Transverse colon (tissue), 3 donors: ENCODE measurements at regions not wholly inside any gene's neighbourhood (a gene's known extent, or its start where the extent isn't known, plus 50 kb on each side); places are given as distances from the start of the nearest gene placed in this dataset.

ENCODE experiments used
- EP300 ChIP-seq: sonication (generic); formaldehyde crosslinking; IDR thresholded peaks from one replicate; pipeline ENCODE4 v1.6.1; 2017; ENCODE audit warnings: antibody characterized with exemption, low read depth
- TF ChIP-seq, protein P1 (sequence below), 5 experiments: fragments of 200-600 bp in 3 of 5; fragments of 450-650 bp in 2 of 5; sonication (generic) in 3 of 5; IDR thresholded peaks; 1 replicate in 2 of 5; 2 replicates in 3 of 5; pipeline ENCODE4 v1.5.1; 2016 to 2017; ENCODE audit warnings: antibody characterized with exemption in 5 of 5, inconsistent platforms in 3 of 5, mild to moderate bottlenecking in 2 of 5, moderate library complexity in 1 of 5

DNA sequence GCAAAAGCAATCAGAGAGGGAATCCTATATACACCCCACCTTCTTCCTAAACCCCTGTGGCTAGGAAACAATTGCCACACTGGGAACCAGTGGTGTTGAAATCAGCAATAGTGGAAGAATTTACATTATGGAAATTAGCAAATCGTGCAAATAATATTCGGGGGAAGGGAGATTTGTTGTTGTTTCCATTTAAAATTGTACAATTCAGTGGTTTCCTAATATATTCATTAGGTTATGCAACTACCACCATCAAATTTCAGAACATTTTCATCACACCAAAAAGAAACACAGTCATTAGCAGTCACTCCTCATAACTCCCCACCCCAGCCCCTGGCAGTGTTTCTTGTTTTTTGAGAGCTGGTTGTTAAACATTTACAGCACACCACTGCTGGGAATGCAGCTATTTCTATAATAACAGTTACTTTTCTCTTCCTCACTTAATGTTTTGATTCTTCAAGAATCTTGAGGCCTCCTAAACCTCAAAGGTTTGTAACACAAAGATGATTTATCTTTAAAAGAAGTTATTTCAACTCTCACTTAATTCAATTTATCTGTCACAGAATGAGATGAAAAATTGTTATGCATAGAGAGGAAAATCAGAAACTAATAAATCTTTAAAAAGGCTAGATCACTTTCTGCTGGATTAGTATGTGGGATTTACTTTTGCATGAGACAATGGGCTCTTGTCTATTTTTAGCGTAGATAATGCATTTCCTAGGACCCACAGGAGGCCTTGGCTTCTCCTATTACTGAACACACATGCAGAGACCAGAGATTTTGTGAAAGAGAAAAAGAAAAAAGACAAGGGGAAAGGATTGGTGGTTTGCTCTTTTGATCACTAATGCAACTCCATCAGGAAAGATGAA is 91.8 kb upstream of the DAPK1 start:
- TF ChIP-seq, protein P1, sequence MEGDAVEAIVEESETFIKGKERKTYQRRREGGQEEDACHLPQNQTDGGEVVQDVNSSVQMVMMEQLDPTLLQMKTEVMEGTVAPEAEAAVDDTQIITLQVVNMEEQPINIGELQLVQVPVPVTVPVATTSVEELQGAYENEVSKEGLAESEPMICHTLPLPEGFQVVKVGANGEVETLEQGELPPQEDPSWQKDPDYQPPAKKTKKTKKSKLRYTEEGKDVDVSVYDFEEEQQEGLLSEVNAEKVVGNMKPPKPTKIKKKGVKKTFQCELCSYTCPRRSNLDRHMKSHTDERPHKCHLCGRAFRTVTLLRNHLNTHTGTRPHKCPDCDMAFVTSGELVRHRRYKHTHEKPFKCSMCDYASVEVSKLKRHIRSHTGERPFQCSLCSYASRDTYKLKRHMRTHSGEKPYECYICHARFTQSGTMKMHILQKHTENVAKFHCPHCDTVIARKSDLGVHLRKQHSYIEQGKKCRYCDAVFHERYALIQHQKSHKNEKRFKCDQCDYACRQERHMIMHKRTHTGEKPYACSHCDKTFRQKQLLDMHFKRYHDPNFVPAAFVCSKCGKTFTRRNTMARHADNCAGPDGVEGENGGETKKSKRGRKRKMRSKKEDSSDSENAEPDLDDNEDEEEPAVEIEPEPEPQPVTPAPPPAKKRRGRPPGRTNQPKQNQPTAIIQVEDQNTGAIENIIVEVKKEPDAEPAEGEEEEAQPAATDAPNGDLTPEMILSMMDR (IDR thresholded peaks at IDR 0.05) = no peak
- no peak for TF ChIP-seq EP300
